Activated CD8-positive, alpha-beta memory T cell treated with anti-CD3 and anti-CD28 coated beads, Interleukin-2, amount 50 U/mL, for 1 hour (primary cell): ENCODE measurements at regions not wholly inside any gene's neighbourhood (a gene's known extent, or its start where the extent isn't known, plus 50 kb on each side); places are given as distances from the start of the nearest gene placed in this dataset.

ENCODE experiments used
- DNase-seq: peaks from one replicate; pipeline ENCODE4 v3.0.0-alpha.2; 2020; ENCODE audit errors: extremely low read depth

DNA sequence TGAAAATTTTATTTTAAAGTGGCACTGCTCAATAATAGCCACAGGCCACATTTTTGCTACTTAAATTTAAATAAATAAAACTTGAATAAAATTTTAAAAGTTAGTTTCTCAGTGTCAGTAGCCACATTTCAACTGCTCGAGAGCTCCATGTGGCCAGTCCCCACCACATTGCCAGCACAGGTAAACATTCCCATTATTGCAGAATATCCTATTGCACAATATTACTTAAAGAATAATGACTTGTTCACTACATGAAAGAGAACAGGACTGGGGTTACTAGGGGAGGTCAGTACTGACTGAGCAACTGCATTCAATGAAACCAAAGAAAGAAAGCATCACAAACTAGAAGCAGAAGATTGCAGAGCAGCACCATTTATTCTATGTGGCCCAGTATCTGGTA is 2201.6 kb upstream of the TENM3 start:
- no peak for DNase-seq

GRCh38 chr4:180052629-180053028 is 2190.6 kb upstream of the TENM3 start:
- no peak for DNase-seq

DNA sequence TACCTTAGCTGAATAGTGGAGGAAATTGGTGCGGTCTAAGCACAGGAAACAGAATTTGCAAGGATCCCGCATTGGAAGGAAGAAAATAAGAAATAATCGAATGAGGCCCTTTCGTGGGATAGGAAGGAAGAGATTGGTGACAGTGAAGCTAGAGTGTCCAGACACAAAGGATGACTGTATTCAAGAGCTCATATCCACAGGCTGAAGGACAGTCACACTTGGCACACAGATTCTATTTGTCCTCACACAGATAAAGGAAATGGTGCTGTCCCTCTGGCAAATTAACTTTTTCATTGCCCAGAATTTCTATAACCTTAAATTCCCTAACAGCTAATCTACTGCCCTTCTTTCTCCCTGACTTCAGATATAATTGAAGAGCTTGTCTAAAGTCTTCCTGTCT is 2188.9 kb upstream of the TENM3 start:
- DNase-seq = no peak

DNA sequence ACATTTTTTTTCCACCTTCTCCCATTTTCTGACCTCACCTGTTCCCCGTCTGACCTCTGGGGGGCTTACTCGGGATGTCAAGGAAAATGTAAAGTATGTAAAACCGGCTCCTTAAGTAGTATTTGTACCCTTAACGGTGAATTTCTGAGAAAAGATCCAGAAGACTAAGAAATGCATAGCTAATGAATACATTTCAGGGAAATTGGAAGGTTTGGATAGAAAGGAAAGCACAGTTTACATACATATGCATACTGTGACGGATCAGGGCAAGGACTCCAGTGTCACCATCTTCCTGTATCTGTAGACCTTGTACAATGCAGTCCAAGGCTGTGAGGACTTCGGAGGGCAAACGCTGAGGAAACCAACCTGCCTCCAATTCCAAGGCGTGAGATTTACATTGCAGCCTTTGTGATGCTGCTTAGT is 2185.9 kb upstream of the TENM3 start:
- no peak for DNase-seq

DNA sequence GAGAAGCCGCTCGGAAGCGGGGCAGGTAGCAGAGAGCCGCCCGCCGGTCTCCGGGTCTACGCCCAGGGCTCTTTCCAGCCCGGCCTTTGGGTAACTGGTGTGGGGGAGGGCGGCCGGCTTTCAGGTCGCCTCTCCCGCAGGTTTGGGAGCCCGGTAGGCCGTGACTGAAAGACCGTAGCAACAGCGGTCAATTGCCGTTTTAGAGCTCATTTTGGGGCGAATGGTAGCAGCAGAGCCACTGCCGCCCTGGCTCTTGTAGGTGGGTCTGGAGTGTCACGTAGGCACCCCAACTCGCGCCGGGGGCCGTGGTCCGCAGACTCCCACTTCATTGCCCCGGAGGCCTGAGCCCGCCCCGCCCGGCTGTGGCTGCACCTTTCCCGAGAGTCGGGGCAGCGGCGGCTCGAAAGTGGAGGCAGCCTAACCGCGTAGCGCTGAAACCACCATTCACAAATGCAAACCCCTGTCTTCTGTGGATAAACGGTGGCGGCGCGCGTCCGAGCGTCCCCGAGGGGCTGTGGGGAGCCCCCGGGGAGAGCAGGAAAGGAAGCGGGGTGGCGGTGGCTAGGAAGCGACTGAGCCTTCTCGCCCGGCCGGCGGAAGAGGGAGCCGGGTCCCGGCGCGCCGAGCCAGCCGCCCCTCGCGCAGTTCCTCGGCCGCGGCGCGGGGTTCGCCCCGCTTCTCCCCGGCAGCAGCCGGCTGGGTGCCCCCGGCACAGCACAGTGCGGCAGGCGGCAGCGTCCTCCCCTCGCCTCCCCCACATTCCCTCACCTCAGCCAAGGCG is 2185.1 kb upstream of the TENM3 start:
- DNase-seq = no peak

- DNase-seq = no peak
Observed at GRCh38 chr4:180058691-180059215, 2184.4 kb upstream of the TENM3 start.

DNA sequence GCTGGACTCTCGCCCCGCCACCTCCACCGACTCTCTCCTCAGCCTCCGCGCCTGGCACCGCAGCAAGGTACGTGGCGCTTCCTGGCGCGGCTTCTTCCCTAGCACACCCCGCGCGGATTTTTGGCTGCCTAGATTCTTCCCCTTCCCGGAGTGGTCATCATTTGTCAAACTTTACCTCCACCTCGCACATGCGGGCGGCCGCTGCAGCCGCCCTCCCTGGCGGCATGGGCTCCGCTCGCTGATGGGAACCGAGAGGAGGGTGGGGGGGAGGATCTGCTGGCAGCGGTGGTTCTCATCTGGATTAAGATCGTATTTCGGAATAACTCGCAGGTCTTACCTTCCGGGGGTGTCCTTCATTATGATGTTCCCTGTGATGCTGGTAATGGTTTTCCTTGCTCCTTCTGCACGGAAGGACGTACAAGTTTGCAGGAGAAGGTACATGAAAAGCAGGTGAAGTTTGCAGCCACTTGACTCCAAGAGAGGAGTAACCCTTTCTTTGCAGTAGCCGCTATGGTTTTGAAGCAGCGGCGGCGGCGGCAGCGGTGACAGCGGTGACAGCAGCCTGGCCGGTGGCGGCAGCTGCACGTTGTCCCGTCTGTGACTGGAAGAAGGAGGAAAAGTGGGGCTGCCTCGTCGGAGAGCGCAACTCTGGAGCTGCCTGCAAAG is 2183.9 kb upstream of the TENM3 start:
- no peak for DNase-seq

DNA sequence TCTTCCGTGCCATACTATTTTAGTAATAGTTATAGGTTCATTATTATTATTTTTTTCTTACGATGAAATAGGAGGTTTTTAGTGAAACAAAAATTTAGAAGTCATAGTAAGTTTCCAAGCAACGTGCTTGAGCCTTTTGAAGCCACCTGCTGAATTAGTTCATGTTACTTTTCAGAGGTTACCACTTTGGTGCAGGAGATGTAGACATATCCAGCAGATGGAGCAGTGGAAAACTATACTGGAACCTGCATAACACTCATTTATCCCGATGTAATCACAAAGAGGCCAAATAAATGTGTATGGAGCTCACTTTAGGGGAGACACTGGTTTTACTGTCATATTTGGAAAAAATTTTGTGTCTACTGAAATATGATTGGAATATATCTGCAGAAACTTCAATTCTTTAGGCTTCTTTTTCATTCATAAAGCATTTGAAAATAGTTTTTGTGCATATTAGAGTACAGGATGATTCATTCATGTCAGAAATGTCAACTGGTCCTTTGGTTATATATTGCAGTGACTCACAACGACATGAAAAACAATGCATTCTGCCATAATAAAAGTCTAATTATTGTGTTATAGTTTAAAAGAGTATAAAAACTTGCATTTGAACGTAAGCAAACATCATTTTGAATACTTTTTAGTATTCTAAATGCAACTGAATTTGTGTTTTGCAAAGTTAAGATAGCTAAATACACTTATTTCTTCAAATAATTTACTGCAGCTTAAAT is 2182.9 kb upstream of the TENM3 start:
- DNase-seq = no peak

DNA sequence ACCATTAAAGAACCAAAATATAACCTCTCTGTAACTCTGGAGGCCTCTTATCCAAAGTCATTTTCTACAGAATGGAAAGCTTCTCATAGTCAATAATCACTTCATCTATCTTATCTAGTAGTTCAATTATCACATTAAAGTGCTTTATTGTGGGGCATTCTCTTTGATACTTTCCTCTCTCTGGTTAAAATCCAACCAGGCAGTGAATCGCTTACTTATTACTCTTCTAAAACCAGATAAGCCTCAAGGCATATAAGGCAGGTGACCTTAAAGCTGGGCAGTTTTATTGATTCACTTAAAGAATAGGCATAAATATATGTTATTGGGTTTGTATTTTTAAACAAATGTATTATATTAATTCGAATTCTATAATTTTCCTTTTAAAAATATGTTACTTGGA is 2162.1 kb upstream of the TENM3 start:
- no peak for DNase-seq

DNA sequence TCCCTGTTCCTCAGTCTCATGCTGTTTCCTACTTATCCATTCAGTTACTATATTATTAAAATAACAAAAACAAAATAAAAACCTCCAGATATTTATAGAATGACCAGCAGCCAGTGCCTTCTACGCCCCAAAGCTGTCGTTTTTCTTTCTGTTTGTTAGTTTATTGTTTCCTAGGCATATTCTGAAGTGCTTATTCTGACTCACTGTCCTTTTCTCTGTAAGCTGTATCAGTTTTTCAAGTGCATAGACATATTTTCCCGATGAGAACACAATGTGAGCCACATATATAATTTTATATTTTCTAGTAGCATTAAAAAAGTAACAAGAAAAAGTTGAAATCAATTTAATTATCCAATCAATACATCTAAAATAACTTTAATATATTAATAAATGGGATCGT is 2158.6 kb upstream of the TENM3 start:
- DNase-seq = no peak

- no peak for DNase-seq
Observed at GRCh38 chr4:180086480-180087190, 2156.6 kb upstream of the TENM3 start.

DNA sequence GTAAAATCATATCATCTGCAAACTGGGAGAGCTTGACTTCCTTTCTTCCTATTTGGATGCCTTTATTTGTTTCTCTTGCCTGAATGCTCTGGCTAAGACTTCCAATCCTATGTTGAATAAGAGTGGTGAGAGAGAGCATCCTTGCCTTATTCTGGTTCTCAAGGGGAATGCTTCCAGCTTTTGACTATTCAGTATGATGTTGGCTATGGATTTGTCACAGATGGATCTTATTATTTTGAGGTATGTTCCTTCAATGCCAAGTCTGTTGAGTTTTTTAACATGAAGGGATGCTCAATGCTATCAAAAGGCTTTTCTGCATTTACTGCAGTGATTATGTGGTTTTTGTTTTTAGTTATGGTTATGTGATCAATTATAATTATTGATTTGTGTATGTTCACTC is 2144.6 kb upstream of the TENM3 start:
- no peak for DNase-seq

DNA sequence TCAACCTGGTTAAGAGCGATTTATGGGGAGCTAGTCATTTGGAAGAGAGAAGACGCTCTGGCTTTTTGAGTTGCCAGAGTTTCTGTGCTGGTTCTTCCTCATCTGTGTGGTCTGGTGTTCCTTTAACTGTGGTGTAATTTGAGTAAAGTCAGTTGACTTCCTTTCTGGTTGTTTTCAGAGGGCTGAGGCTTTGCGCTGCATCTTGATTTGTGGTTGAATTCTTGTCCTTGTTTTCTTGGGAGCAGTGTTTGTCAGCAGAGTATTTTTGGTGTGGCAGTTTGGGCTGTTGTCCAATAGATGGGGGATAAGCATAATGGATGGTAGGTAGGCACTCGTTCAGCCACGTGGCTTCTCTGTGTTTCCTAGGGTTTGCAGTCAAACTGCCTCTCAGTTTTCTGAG is 2143.2 kb upstream of the TENM3 start:
- no peak for DNase-seq

DNA sequence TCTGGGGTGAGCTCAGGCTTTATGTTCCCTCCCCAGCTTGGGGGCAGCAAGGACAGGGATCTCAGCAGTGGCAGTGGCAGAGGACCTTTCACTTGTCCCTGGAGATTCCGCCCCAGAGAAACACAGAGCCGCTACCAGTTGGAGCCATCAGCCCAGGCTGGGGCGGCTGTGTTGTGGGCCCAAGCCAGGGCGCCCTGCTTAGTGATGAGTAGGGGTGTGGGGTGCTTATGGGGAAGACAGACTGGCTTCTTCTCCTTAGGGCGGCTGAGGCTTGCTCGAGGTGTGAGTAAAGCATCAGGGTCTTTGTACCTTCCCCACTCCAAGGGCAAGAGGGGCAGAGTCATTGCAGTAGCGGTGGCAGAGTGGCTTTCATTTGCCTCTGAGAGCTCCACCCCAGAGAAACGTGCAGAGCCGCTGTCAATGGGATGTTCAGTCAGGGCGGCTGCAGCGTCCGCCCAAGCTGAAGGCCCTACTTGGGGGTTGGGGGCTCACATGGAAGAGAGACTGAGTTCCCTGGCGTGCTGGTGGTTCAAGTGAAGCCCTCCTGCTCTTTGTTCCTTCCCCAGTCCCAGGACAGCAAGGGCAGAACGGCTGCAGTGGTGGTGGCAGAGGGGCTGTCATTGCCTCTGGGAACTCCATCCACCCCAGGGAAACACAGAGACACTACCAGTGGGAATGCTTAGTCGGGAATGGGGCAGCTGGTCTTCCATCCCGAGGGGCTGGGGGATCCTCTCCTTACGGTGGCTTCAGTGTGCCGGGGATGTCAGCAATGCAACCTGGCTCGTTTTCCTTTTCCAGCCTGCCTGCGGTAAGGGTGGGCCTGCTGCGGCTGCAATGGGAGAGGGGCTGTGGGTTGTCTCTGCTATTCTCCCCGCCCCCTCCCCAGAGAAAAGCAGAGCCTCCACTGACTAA is 2142.5 kb upstream of the TENM3 start:
- no peak for DNase-seq

- no peak for DNase-seq
Observed at GRCh38 chr4:180101348-180102083, 2141.7 kb upstream of the TENM3 start.

- no peak for DNase-seq
Observed at GRCh38 chr4:180103794-180104193, 2139.4 kb upstream of the TENM3 start.

GRCh38 chr4:180105362-180105761 is 2137.8 kb upstream of the TENM3 start:
- DNase-seq = no peak

DNA sequence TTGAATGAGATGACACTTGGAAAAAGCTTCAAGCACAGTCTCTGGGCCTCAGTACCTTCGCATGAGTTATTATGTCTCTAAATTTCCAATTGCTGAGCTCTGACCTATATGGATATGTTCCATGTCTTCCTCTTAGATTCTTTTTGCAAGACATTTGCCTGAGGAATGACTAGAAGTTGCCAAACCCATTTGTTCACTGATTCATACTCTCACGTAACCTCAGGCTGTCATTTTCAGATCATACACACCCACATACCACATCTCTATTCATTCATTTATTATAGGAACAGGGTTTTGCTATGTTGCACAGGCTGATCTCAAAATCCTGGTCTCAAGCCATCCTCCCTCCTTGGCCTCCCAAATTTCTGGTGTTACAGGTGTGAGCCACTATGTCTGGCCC is 2137.1 kb upstream of the TENM3 start:
- DNase-seq = no peak

GRCh38 chr4:180106997-180107396 is 2136.2 kb upstream of the TENM3 start:
- DNase-seq = no peak

DNA sequence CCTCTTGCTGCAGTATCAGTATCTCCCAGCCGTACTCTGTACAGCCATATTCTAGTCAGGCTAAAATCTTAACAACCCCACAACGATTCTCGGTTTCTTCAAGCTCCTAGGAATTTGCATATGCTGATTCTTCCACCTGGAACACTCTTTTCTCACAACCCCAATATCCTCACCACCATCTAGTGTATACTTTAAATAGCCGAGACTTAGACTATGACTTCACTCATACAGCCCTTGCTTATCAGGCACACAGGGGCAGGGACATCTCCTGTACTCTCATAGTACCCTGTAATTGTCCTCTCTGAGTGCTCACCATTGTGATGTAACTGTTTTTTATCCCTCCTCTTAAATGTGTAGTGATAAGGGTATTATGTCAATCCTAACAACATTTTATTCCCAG is 2126.4 kb upstream of the TENM3 start:
- no peak for DNase-seq
